H9 (cell line): ENCODE measurements at regions not wholly inside any gene's neighbourhood (a gene's known extent, or its start where the extent isn't known, plus 50 kb on each side); places are given as distances from the start of the nearest gene placed in this dataset.

Experiments
- DNase-seq: peaks from one replicate; pipeline ENCODE4 v3.0.0-alpha.2; 2017
- H2AFZ ChIP-seq: one replicate; pipeline ENCODE4 v1.6.1; 2013; ENCODE audit warnings: mild to moderate bottlenecking, low read length, control low read depth, moderate library complexity
- H2AK5ac ChIP-seq: 2 replicates; pipeline ENCODE4 v1.6.1; 2013; ENCODE audit warnings: low read length, control low read depth, mixed read lengths; ENCODE audit not compliant: insufficient read length
- H2BK120ac ChIP-seq: one replicate; pipeline ENCODE4 v1.6.1; 2013; ENCODE audit warnings: low read depth, mild to moderate bottlenecking, low read length, control low read depth, inconsistent platforms; ENCODE audit not compliant: poor library complexity, severe bottlenecking
- H2BK12ac ChIP-seq: 2 replicates; pipeline ENCODE4 v1.6.1; 2013; ENCODE audit warnings: low read length, control low read depth, mixed read lengths, low read depth; ENCODE audit not compliant: insufficient read length
- H2BK15ac ChIP-seq: 2 replicates; pipeline ENCODE4 v1.6.1; 2013; ENCODE audit warnings: low read depth, low read length, control low read depth
- H2BK20ac ChIP-seq: one replicate; pipeline ENCODE4 v1.6.1; 2013; ENCODE audit warnings: low read depth, mild to moderate bottlenecking, low read length, control low read depth, inconsistent platforms; ENCODE audit not compliant: poor library complexity, severe bottlenecking
- H2BK5ac ChIP-seq: 2 replicates; pipeline ENCODE4 v1.6.1; 2013; ENCODE audit warnings: low read length, control low read depth, mixed read lengths; ENCODE audit not compliant: insufficient read length
- H3K14ac ChIP-seq: 2 replicates; pipeline ENCODE4 v1.6.1; 2013; ENCODE audit warnings: low read length, control low read depth; ENCODE audit not compliant: insufficient read depth
- H3K18ac ChIP-seq: 2 replicates; pipeline ENCODE4 v1.6.1; 2013; ENCODE audit warnings: low read depth, mild to moderate bottlenecking, mixed read lengths, low read length, control low read depth; ENCODE audit not compliant: insufficient read length
- H3K23ac ChIP-seq: 2 replicates; pipeline ENCODE4 v1.6.1; 2013; ENCODE audit warnings: low read length, control low read depth, mixed read lengths, low read depth; ENCODE audit not compliant: insufficient read length
- H3K23me2 ChIP-seq: 2 replicates; pipeline ENCODE4 v1.6.1; 2013; ENCODE audit warnings: low read depth, mild to moderate bottlenecking, mixed read lengths, low read length, control low read depth; ENCODE audit not compliant: insufficient read length, poor library complexity, severe bottlenecking
- H3K27ac ChIP-seq: 2 replicates; pipeline ENCODE4 v1.5.1; 2013; ENCODE audit warnings: low read length, control low read depth, mixed read lengths, low read depth; ENCODE audit not compliant: insufficient read length
- H3K27me3 ChIP-seq: 2 replicates; pipeline ENCODE4 v1.6.1; 2013; ENCODE audit warnings: low read length, control low read depth, inconsistent platforms; ENCODE audit not compliant: insufficient read depth
- H3K4ac ChIP-seq: 2 replicates; pipeline ENCODE4 v1.6.1; 2013; ENCODE audit warnings: low read depth, mild to moderate bottlenecking, control low read depth, inconsistent platforms, low read length, moderate library complexity
- H3K4me1 ChIP-seq: 2 replicates; pipeline ENCODE4 v1.6.1; 2013; ENCODE audit warnings: low read length, control low read depth, inconsistent platforms; ENCODE audit not compliant: insufficient read depth
- H3K4me2 ChIP-seq: 2 replicates; pipeline ENCODE4 v1.6.1; 2013; ENCODE audit warnings: low read length, control low read depth, mixed read lengths; ENCODE audit not compliant: insufficient read length, insufficient read depth
- H3K56ac ChIP-seq: 2 replicates; pipeline ENCODE4 v1.6.1; 2013; ENCODE audit warnings: low read depth, mild to moderate bottlenecking, mixed read lengths, low read length, control low read depth; ENCODE audit not compliant: insufficient read length
- H3K79me1 ChIP-seq: 2 replicates; pipeline ENCODE4 v1.6.1; 2013; ENCODE audit warnings: low read depth, mild to moderate bottlenecking, moderate library complexity, low read length, control low read depth, inconsistent platforms; ENCODE audit not compliant: insufficient read depth, poor library complexity, severe bottlenecking
- H3K79me2 ChIP-seq: 2 replicates; pipeline ENCODE4 v1.6.1; 2013; ENCODE audit warnings: low read length, control low read depth, inconsistent platforms; ENCODE audit not compliant: insufficient read depth
- H3K9ac ChIP-seq: 2 replicates; pipeline ENCODE4 v1.6.1; 2013; ENCODE audit warnings: low read length, control low read depth, mixed read lengths; ENCODE audit not compliant: insufficient read length; ENCODE audit errors: extremely low read depth
- H3K9me3 ChIP-seq: one replicate; pipeline ENCODE4 v1.6.1; 2013; ENCODE audit warnings: low read depth, low read length, inconsistent platforms; ENCODE audit not compliant: control insufficient read depth
- H3T11ph ChIP-seq: one replicate; pipeline ENCODE4 v1.6.1; 2013; ENCODE audit warnings: mild to moderate bottlenecking, low read length, control low read depth, inconsistent platforms
- H4K20me1 ChIP-seq: one replicate; pipeline ENCODE4 v1.6.1; 2013; ENCODE audit not compliant: control insufficient read depth, insufficient read length, insufficient read depth
- H4K5ac ChIP-seq: 2 replicates; pipeline ENCODE4 v1.6.1; 2013; ENCODE audit warnings: low read depth, mild to moderate bottlenecking, mixed read lengths, low read length, control low read depth; ENCODE audit not compliant: insufficient read length
- H4K8ac ChIP-seq: replicated peaks from 2 replicates; pipeline ENCODE4 v1.6.1; 2013; ENCODE audit warnings: low read length, control low read depth, mixed read lengths, low read depth; ENCODE audit not compliant: insufficient read length
- H4K91ac ChIP-seq: 2 replicates; pipeline ENCODE4 v1.6.1; 2013; ENCODE audit warnings: low read depth, mild to moderate bottlenecking, moderate library complexity, mixed read lengths, low read length, control low read depth; ENCODE audit not compliant: insufficient read length
- H3K27ac Mint-ChIP-seq, 3 experiments: 2 replicates in 2 of 3; 3 replicates in 1 of 3; pipeline ENCODE4 v1.8.0; 2020 to 2021; ENCODE audit warnings: mixed read lengths in 3 of 3, mild to moderate bottlenecking in 1 of 3, moderate library complexity in 1 of 3
- H3K27me3 Mint-ChIP-seq: 2 replicates; pipeline ENCODE4 v1.8.0; 2021; ENCODE audit warnings: low read depth, mild to moderate bottlenecking, moderate library complexity, mixed read lengths
- H3K36me3 Mint-ChIP-seq, 3 experiments: 2 replicates in 2 of 3; 3 replicates in 1 of 3; pipeline ENCODE4 v1.8.0; 2020 to 2021; ENCODE audit warnings: low read depth in 3 of 3, mixed read lengths in 3 of 3; ENCODE audit not compliant: insufficient read depth in 1 of 3
- H3K4me1 Mint-ChIP-seq, 2 experiments: 2 replicates each; pipeline ENCODE4 v1.8.0; 2020; ENCODE audit warnings: mixed read lengths in 2 of 2
- H3K4me3 Mint-ChIP-seq, 2 experiments: 2 replicates in 1 of 2; 3 replicates in 1 of 2; pipeline ENCODE4 v1.8.0; 2020 to 2021; ENCODE audit warnings: mild to moderate bottlenecking in 2 of 2, mixed read lengths in 2 of 2, moderate library complexity in 1 of 2
- H3K9me3 Mint-ChIP-seq, 2 experiments: 2 replicates in 1 of 2; 3 replicates in 1 of 2; pipeline ENCODE4 v1.8.0; 2020; ENCODE audit warnings: mild to moderate bottlenecking in 2 of 2, mixed read lengths in 2 of 2, moderate library complexity in 1 of 2
- WGBS: extraction: QIAGEN DNeasy Blood & Tissue Kit; methylation state at CpG from one replicate; pipeline ENCODE4 v1.1.7; 2013; ENCODE audit warnings: missing lambda C conversion rate, low lambda C conversion rate, mixed read lengths; ENCODE audit not compliant: insufficient read length; ENCODE audit errors: extremely low coverage; 5-methylcytosine and 5-hydroxymethylcytosine counted together
- TF ChIP-seq, protein P1 (sequence below): fragments of 200-600 bp; sonication (generic); conservative IDR thresholded peaks from 3 replicates; pipeline ENCODE4 v1.8.0; 2021; ENCODE audit warnings: antibody characterized with exemption, mild to moderate bottlenecking

DNA sequence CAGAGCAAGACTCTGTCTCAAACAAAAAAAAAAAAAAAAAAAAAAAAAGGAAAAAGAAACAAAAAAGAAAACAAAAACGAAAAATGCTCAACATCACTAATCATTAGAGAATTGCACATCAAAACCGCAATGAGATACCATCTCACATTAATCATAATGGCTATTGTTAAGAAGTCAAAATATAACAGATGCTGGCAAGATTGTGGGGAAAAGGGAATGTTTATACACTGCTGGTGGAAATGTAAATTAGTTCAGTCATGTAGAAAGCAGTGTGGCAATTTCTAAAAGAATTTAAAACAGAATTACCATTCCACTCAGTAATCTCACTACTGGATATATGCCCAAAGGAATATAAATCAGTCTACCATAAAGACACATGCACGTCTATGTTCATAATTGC, 50.4 kb upstream of the PRR16 start:
- Histone ChIP-seq H2BK5ac (no peak overlapping the region), H3K18ac (no peak overlapping the region), H3K56ac (no peak overlapping the region), H3K14ac (no peak overlapping the region), H2AFZ (no peak overlapping the region), H3K79me1 (no peaks in the 10 kb centered on the region), H3K4me1 (no peaks in the 10 kb centered on the region), H4K8ac (no peak overlapping the region), H3K9me3 (no peaks in the 10 kb centered on the region), H2BK12ac (no peak overlapping the region), H3K23me2 (no peaks in the 10 kb centered on the region), H3T11ph (no peak overlapping the region), H3K9ac (no peak overlapping the region), H3K27ac (no peak overlapping the region), H2BK120ac (no peak overlapping the region), H4K91ac (no peak overlapping the region), H3K4me2 (no peak overlapping the region), H2AK5ac (no peak overlapping the region), H3K23ac (no peak overlapping the region), H3K79me2 (no peaks in the 10 kb centered on the region), H2BK20ac (no peak overlapping the region), H3K4ac (no peak overlapping the region), H4K5ac (no peak overlapping the region), H4K20me1 (no peaks in the 10 kb centered on the region), H3K27me3 (no peaks in the 10 kb centered on the region), H2BK15ac (no peak overlapping the region)
- no peak overlapping the region for H3K4me3 Mint-ChIP-seq
- H3K4me1 Mint-ChIP-seq = peaks cover 0 to 2% of the 10 kb centered on the region in 2 experiments; a peak in 1 of 4 replicates
- no CpG with 5 or more reads among the region's 3 CpGs for WGBS
- no peak for DNase-seq
- TF ChIP-seq, protein P1, sequence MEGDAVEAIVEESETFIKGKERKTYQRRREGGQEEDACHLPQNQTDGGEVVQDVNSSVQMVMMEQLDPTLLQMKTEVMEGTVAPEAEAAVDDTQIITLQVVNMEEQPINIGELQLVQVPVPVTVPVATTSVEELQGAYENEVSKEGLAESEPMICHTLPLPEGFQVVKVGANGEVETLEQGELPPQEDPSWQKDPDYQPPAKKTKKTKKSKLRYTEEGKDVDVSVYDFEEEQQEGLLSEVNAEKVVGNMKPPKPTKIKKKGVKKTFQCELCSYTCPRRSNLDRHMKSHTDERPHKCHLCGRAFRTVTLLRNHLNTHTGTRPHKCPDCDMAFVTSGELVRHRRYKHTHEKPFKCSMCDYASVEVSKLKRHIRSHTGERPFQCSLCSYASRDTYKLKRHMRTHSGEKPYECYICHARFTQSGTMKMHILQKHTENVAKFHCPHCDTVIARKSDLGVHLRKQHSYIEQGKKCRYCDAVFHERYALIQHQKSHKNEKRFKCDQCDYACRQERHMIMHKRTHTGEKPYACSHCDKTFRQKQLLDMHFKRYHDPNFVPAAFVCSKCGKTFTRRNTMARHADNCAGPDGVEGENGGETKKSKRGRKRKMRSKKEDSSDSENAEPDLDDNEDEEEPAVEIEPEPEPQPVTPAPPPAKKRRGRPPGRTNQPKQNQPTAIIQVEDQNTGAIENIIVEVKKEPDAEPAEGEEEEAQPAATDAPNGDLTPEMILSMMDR = no peak
- H3K27me3 Mint-ChIP-seq = no peaks in the 10 kb centered on the region
- H3K27ac Mint-ChIP-seq = no peak overlapping the region
- peaks cover 11 to 12% of the 10 kb centered on the region in 2 experiments; a peak in 4 of 5 replicates for H3K9me3 Mint-ChIP-seq
- peaks cover 0 to 11% (median 0%) of the 10 kb centered on the region in 3 experiments; a peak in 2 of 7 replicates for H3K36me3 Mint-ChIP-seq
